Activated CD8-positive, alpha-beta T cell treated with anti-CD3 and anti-CD28 coated beads for 36 hours (primary cell): ENCODE measurements at regions not wholly inside any gene's neighbourhood (a gene's known extent, or its start where the extent isn't known, plus 50 kb on each side); places are given as distances from the start of the nearest gene placed in this dataset.

ENCODE experiments used
- ATAC-seq: fragments of 200-7000 bp; cut with Tn5 transposase; one replicate; pipeline ENCODE4 v1.10.0; 2021; ENCODE audit warnings: mild to moderate bottlenecking, moderate library complexity
- CTCF ChIA-PET: fragments of 350-600 bp; sonication (Branson Sonifier 250); formaldehyde crosslinking; loops from one replicate; lab custom pipeline; 2021; ENCODE audit warnings: antibody characterized with exemption; lab: Charles Lee
- POLR2A ChIA-PET: fragments of 350-600 bp; sonication (Branson Sonifier 250); formaldehyde crosslinking; loops from one replicate; lab custom pipeline; 2021; ENCODE audit warnings: antibody characterized with exemption; lab: Charles Lee
- DNase-seq: peaks from one replicate; pipeline ENCODE4 v3.0.0-alpha.2; 2020
- H3K27ac Mint-ChIP-seq: one replicate; pipeline ENCODE4 v1.8.0; 2021; ENCODE audit warnings: mild to moderate bottlenecking, mixed read lengths
- H3K27me3 Mint-ChIP-seq: one replicate; pipeline ENCODE4 v1.8.0; 2021; ENCODE audit warnings: mixed read lengths
- H3K36me3 Mint-ChIP-seq: one replicate; pipeline ENCODE4 v1.8.0; 2021; ENCODE audit warnings: low read depth, mixed read lengths
- H3K4me1 Mint-ChIP-seq: one replicate; pipeline ENCODE4 v1.8.0; 2021; ENCODE audit warnings: low read depth, mixed read lengths
- H3K4me3 Mint-ChIP-seq: one replicate; pipeline ENCODE4 v1.8.0; 2021; ENCODE audit warnings: mild to moderate bottlenecking, moderate library complexity, mixed read lengths
- H3K9me3 Mint-ChIP-seq: one replicate; pipeline ENCODE4 v1.8.0; 2021; ENCODE audit warnings: mixed read lengths
- intact Hi-C: fragments of 100-400 bp; cut with micrococcal nuclease; formaldehyde crosslinking; loops from one replicate; pipeline ENCODE4 v1.10.0; 2022
- TF ChIP-seq, protein P1 (sequence below): fragments of 200-600 bp; IDR thresholded peaks from one replicate; pipeline ENCODE4 v1.8.0; 2022; ENCODE audit warnings: antibody characterized with exemption, mild to moderate bottlenecking

- intact Hi-C loops = no loop called here
- Mint-ChIP-seq H3K27me3 (no peaks in the 10 kb centered on the region), H3K36me3 (no peaks in the 10 kb centered on the region), H3K9me3 (no peaks in the 10 kb centered on the region), H3K4me1 (no peaks in the 10 kb centered on the region), H3K4me3 (no peak overlapping the region), H3K27ac (no peak overlapping the region)
- ChIA-PET POLR2A (no interaction called here), CTCF (no interaction called here)
- TF ChIP-seq, protein P1, sequence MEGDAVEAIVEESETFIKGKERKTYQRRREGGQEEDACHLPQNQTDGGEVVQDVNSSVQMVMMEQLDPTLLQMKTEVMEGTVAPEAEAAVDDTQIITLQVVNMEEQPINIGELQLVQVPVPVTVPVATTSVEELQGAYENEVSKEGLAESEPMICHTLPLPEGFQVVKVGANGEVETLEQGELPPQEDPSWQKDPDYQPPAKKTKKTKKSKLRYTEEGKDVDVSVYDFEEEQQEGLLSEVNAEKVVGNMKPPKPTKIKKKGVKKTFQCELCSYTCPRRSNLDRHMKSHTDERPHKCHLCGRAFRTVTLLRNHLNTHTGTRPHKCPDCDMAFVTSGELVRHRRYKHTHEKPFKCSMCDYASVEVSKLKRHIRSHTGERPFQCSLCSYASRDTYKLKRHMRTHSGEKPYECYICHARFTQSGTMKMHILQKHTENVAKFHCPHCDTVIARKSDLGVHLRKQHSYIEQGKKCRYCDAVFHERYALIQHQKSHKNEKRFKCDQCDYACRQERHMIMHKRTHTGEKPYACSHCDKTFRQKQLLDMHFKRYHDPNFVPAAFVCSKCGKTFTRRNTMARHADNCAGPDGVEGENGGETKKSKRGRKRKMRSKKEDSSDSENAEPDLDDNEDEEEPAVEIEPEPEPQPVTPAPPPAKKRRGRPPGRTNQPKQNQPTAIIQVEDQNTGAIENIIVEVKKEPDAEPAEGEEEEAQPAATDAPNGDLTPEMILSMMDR = no peak
- no peak for DNase-seq
- ATAC-seq = no peak
Measured at GRCh38 chr10:61112771-61113170, 168.8 kb upstream of the RHOBTB1 start.

GRCh38 chr10:61110936-61111335 lies 167.0 kb upstream of the RHOBTB1 start:
- POLR2A ChIA-PET = no interaction called here
- ATAC-seq (no peak), DNase-seq (no peak)
- TF ChIP-seq, protein P1 = no peak
- Mint-ChIP-seq H3K4me1 (no peaks in the 10 kb centered on the region), H3K36me3 (no peaks in the 10 kb centered on the region), H3K9me3 (no peaks in the 10 kb centered on the region), H3K27me3 (no peaks in the 10 kb centered on the region), H3K27ac (no peak overlapping the region), H3K4me3 (no peak overlapping the region)
- CTCF ChIA-PET = no interaction called here
- intact Hi-C loops = no loop called here

GRCh38 chr10:61110188-61110844 lies 166.3 kb upstream of the RHOBTB1 start:
- DNase-seq (no peak), ATAC-seq (no peak)
- TF ChIP-seq, protein P1 = no peak
- intact Hi-C loops = no loop called here
- Mint-ChIP-seq H3K4me1 (no peaks in the 10 kb centered on the region), H3K27me3 (no peaks in the 10 kb centered on the region), H3K27ac (no peak overlapping the region), H3K4me3 (no peak overlapping the region), H3K36me3 (no peaks in the 10 kb centered on the region), H3K9me3 (no peaks in the 10 kb centered on the region)
- ChIA-PET POLR2A (no interaction called here), CTCF (no interaction called here)

DNA sequence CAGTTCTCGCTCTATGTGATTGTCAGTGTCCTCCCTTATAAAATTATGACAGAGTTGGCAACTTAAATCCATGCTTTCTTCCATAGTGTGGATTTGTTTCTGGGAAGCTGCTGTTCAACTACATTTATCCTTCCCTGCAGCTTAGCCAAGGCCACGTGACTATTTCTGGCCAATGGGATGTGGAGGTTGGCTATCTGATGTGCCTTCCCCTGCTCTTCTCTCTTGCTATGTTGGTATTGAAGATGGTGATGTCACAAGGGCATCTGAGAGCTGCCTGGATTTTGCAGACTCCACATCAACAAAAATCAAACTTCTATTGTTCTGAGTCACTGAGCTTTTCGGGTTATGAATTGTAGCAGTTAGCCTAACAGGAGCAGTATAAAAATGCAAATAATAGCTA lies 164.9 kb upstream of the RHOBTB1 start:
- intact Hi-C loops = no loop called here
- no peaks in the 10 kb centered on the region for H3K4me1 Mint-ChIP-seq
- ATAC-seq (no peak), DNase-seq (no peak)
- peaks cover 1% of the 10 kb centered on the region for H3K27me3 Mint-ChIP-seq
- ChIA-PET CTCF (interaction anchor here (1.4 kb wide), 1 partner anchor 32 kb away, joined by 5 read pairs; no protein-coding TSS in a partner anchor), POLR2A (no interaction called here)
- H3K4me3 Mint-ChIP-seq = no peak overlapping the region
- H3K27ac Mint-ChIP-seq = no peak overlapping the region
- TF ChIP-seq, protein P1 = no peak
- H3K36me3 Mint-ChIP-seq = no peaks in the 10 kb centered on the region
- no peaks in the 10 kb centered on the region for H3K9me3 Mint-ChIP-seq

DNA sequence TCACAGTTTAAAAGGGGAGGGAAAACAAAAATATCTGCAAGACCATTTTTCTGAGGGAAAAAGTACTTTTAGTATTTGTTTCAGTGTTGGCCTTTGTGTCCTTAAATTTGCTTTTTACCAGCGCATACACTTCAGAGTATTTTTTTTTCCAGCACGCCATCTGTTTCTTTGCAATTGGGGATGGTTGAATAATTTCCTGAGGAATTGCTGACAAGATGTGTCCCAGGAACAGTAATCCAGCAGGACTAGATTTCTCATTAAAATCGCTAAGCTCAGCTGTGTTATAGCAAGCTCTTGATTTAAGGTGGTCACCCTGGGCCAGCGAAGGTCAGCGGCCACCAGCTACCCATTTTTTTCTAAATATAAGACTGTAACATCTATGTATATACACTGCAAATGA lies 156.9 kb upstream of the RHOBTB1 start:
- DNase-seq = no peak
- Mint-ChIP-seq H3K9me3 (no peaks in the 10 kb centered on the region), H3K4me3 (no peak overlapping the region), H3K27ac (no peak overlapping the region), H3K27me3 (peaks cover 1% of the 10 kb centered on the region), H3K4me1 (no peaks in the 10 kb centered on the region), H3K36me3 (no peaks in the 10 kb centered on the region)
- POLR2A ChIA-PET = no interaction called here
- ATAC-seq = no peak
- intact Hi-C loops = no loop called here
- TF ChIP-seq, protein P1 = no peak
- CTCF ChIA-PET = no interaction called here
